Dermis blood vessel endothelial cell (primary cell): ENCODE measurements at regions not wholly inside any gene's neighbourhood (a gene's known extent, or its start where the extent isn't known, plus 50 kb on each side); places are given as distances from the start of the nearest gene placed in this dataset.

Experiments used
- DNase-seq: peaks from one replicate; pipeline ENCODE4 v3.0.0; 2010

DNA sequence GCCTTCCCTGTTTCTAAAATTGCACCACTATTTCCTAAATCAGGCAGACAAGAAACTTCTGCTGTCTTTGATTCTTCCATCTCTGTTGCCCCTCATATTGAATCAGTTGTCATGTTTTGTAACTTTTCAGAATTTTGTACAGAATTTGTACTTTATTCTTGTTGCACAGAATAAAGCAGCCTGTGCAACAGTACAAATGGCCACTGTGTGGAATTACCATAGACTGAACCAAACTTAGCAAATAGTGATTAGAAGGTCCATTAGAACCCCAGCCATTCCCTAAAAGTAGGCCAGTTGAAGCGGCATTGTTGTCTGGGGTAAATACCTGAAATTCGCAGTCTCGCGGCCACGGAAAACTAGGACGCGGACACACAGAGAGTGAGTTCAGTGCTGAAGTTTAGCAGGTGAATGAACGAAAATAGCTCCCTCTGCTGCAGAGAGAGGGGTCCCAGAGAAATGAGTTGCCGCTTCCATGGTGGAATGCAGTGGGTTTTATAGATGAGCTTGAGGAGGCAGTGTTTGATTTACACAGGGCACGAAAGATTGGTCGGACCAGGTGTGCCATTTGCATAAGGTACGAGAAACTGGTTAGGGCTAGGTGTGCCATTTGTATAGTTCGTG is 71.8 kb downstream of the C4orf33 start:
- DNase-seq: peak; percentile 28

DNA sequence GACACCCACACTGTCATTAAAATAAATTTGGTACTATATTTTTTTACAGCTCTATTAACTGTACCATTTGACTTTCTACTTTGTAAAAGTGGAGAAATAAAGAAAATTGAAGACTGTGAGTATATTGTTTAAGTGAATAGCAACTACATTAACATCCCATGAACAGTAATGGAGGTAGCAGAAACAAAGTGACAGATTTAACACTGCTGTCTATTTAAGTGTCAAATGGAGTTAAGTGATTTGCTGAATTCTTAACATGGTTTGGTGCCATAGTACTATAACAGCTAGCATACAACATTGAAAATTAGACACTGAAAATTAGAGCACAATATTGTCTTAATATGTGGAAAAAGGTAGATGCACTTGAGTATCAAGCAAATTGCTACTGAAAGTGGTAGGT is 76.2 kb downstream of the C4orf33 start:
- no peak for DNase-seq

DNA sequence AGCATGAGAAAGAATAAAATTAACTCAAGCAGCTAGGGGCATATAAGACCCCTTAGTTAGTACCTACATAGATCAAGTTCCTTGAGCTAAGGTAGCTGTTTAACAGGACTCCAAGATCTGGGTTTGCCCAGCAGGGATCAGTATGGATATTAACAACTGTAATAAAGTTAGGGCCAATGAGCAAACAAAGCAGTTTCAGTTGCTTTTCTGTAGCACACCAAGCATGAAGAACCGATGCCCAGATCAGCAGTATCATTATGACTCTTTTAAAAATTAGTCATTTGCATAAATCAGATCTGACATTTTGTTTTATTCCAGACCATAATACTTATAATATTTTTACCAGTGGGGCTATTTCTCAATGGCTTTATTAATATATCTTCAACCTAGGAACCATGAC is 80.9 kb downstream of the C4orf33 start:
- no peak for DNase-seq

DNA sequence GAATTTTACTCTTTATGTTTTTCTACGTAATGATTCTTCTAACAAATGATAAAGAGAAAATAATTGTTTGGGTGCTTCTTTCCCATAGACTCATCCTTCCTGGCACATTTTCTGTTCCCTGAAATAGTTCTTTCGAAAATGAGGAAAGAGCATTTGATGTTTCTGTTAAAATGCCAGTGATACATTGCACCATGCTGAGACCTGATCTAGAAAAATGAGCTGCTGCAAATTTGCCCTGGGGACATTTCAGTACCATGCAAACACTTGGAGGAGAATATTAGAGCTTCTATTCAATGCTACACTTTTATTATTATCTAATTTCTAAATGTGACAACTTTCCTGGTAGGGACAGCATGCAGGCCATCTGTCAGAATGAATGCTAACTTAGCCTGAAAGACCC is 83.3 kb downstream of the C4orf33 start:
- no peak for DNase-seq

DNA sequence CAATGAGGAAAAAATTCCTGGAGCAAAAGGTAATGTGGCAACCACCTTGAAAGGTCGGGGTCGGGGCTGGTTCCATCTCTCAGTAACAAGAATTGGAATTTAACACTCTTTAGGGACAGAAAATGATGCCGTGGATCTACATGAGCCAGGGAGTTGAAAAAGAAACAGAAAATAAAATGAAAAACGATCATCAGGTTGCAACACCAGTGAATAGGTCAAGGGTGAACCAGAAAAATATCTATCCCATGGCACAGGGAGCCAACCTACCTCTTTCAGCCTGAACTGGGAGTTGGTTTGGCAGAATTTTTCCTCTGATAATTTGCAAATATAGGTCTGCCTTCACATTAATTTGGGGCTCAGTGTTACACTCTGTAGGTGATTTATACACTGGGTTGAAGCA is 93.7 kb downstream of the C4orf33 start:
- DNase-seq: no peak

DNA sequence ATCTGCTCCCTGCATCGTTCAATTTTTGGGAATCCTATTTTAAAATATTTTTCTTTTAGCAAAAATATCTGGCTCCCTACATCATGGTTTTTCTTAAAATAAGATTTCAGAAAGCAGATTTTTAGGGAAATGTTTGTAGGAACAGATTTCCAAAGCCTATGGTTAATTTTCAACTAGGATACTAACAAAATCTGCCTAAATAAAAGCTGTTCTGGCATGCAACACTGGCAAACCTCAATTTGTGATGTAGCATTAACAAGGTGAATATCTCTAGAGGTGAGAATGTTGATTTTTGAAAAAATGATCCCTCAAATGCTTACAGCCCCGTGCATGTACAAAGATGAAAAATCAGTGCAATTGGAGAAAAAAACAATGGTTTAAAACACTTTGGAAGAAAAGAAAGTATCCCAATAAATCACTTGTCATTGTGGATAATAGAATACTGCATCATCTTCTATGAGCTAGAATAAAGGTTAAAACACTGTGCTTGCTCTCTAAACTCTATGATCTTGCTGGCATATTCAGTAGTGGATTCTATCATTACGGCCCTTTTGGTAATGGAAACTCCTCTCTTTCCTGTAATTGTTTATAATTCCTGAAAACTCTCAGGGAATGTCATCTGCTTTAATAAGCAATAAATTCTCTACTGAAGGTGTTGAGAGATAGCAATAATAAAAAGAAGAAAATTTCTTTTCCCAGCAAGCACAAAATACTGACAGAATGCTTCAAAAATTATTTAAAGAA is 97.6 kb downstream of the C4orf33 start:
- DNase-seq: no peak

DNA sequence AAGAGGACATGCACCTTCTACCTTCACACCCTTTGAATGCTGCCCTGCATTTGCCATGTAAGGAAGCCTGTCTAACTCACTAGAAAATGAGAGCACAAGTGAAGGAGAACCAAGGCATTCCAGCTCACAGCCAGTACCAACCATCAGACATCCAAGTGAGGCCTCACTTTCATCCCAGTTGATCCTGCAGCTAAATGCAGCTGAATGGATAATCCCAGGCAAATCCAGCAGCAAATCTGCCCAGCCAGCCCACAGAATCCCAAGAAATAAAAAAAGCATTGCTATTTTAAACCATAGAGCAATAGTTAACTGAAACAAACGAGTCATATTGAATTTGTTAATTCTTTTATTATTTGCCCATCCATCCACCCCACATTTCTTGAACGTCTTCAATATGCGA is 112.5 kb downstream of the C4orf33 start:
- no peak for DNase-seq

DNA sequence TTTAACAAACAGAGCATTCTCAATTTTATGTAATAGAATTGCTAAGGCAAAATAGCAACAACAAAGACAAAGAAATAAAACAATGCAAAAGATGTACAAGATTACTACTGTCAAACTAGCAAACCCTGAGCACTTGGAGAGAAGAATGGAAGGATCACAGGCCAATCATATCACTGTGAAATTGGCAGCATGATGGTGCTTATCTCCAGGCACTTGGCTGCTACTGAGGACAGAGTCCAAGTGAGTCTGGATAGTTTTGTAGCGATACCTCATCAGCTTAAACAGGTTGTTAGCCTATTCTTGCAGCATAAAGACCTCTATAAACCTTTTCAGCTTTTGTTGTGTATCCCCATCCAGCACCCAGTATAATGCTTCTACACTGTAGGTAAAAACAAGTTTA is 117.7 kb downstream of the C4orf33 start:
- no peak for DNase-seq

DNA sequence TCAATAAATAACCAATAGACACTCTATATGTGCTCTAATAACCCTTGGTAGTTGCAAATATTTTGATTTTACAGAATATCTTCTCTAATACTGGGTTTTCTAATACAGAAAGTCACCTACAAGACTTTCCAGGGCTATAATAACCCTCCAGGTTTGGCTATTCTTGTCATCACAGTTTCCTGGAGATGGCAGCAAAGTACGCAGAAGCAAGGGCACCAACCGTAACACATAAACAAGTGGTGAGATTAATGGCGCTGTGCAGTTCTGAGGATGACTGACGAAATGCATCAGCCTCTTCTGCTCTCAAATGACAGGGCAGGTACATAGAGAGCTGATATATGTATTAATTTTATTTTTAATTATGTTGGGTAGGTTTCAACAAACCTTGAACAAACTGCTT is 122.4 kb downstream of the C4orf33 start:
- DNase-seq: no peak

DNA sequence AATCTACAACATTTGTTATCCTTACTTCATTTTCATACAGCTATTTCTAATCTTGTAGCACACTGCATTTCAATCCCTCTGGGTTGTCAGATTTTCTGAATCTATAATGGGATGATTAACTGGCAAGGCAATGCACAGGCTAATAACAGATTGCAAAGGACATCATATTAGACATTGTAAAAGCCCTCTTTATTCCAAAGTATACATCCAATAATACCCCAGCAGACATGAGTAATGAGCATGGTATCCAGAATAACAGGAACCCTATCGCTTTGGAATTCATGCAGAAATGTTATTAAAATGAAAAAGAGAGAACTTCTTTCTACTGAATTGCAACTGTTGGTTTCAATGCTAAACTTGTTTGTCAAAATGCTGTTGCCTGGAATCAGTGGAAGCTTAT is 122.9 kb downstream of the C4orf33 start:
- DNase-seq: no peak

DNA sequence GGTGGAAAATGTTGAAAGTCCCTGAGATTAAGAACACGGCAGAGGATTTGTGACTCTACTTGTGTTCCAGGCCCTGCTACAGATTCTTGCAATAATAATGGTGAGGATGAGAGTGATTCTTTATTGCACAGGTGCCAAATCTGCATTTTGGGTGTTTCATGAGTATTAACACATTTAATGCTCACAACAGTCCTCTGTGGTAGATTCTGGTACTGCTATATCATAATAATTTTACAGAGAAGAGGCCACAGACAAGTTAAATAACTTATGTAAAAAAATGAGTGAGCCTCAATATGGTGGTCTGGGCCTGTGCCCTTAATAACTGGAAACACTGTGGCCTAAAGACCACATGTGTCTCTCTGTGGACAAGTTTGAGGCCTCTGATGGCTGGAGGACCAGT is 124.3 kb downstream of the C4orf33 start:
- DNase-seq: no peak

DNA sequence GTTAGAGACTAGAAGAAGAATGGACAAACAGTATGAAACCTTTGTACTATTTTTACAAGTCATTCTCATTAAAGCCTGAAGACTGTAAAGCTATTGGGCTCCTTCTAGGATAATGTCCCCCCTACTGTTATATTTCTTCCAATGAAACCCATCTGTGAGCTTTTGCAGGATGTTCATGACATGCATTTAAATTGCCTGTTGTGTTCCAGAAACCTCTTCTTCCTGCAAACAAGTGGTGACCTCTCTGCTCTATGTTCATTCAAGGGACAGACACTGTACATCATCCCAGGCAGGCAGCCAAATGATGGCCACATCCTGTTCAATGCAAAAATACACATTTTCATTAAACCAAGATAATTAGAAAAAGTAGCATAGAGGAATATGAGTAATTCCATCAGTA is 128.0 kb downstream of the C4orf33 start:
- DNase-seq: no peak

DNA sequence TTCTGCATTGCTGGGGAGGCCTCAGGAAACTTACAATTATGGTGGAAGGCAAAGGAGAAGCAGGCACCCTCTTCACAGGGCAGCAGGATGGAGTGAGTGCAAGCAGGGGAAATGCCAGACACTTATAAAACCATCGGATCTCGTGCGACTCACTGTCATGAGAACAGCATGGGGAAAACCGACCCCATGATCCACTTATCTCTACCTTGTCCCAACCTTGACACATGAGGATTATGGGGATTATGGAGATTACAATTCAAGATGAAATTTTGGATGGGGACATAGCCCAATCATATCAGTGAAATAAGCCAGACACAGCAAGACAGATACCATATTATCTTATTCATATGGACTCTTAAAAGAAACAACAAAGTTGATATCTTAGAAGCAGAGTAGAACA is 134.9 kb downstream of the C4orf33 start:
- DNase-seq: no peak

DNA sequence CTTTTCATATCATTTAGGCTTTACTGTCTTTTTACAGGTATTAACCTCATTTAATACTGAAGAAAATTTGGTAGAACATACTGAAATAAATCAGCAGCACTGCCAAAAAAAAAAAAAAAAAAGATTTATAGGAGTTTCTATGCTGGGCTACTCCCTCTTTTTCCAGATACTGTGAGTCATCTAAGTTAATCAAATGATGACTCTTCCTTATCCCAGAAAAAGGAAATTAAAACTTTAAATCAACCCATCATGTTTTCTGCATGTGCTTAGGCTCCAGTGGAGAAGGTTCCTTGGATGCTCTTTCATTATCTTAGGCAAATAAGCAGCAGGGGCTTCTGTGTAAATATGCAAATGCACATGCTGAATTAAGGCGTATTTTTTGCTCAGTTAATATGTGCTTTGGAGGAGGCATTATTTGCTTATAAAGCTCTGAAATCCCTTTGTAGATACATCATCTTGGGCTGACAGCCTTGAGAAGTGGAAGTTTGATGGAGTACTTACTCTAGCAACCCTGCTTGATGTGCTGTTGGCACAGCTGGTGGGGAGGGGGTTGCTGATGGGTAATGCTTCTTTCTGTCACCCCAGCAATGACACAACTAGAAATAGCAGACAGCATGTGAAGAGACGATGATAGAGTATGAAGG is 136.1 kb downstream of the C4orf33 start:
- no peak for DNase-seq

DNA sequence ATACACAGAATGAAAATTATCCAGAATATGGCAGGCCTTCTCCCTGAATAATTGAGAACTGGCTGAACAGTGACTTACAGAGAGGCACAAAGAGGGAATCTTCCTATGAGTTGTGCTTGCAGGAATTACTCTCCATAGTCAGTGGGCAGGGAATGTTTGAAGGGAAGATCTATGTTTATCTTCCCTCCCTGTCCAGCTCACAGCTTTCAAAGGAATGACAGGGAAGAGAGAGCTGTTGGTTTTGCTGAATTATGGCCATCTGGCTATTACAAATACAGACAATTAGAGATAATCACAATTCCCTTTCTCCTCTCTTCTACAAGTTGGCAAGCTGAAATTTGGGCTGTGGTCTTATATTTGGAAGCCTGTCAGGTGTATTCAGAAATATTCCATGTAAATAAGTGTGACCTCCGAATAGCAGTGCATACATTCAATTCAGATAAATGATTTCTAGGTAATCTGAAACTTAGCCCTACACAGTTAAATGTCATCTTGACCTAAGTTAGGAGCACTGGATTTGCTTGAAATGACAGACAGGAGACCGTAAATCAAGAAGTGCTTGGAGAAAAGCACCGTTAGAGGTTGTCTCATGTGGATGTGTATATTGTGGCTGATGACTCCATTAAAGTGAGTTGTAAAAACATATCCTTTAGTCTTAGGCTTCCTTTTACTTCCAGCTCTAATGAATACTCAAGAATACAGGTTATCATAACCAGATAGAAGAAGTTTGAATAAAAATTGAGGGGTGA is 136.8 kb downstream of the C4orf33 start:
- DNase-seq: no peak

DNA sequence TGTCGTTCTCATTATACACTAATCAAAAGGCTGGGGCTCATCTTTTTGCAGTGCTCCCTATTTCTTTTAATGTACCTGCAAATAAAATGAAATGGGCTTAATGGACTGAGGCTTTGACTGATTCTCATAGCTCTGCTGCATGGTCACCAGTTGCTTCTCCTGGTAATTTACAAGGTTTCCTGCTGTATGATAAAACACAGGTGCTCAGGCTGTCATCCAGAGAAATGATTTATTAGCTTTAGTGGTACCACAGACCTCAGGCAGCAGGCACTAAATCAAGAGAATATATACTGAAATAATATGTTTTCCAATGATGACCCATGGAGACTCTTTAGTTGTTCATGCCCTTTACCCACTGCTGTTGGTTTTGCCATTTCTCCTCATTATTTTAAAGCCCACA is 137.7 kb downstream of the C4orf33 start:
- no peak for DNase-seq

DNA sequence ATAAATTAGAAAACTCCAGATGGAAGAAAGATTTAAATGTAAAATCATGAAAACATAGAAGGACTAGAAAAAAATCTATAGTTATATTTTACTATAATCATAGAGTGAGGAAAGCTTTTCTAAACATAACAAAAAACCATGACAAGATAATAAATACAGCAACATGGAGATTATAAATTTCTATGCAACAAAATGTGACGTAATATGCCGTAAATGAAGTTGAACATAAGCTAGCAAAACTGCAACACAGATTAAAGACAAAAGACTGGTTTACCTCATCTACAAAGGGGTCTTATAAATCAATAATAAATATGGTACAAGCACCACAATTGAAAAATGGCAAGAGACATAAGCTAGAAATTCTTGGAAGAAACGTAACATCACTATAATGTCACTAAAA is 140.4 kb downstream of the C4orf33 start:
- no peak for DNase-seq

DNA sequence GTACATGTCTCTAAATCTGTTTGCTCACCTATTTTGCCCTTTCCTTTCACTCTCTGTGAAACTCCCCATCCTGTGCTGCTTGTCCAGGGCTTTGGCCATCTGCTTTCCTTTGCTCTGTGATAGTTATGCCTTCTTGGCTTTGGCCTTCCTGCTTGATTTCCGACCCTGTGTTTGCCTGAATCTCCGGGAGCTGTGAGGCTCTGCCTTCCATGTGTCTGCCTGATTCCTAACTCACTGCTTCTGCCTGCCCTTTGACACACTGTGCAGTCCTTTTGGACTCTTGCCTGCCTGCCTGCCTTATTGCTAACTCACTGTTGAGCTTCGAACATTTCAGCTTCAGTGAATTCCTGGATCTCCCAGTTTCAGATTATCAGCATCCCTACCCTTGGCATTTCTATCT is 143.1 kb downstream of the C4orf33 start:
- no peak for DNase-seq

DNA sequence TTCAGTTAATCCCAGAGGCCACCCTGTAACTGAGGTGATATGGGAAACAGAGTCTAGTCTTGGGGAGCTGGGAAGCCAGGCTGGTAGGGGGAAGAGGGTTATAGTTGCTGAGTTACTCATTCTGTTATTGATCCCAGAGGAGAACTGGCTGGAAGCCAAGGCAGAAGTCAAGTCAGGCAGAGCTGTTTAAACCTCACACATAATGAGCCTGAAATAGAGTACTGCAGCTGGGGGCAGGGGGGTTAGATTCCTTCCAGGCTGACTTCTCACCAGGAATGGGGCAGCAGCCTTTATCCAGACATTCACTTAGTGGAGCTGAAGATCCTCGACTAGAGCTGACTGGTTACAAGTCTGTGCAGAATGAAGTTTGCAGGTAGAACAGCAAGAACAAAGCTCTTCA is 144.9 kb downstream of the C4orf33 start:
- DNase-seq: no peak

DNA sequence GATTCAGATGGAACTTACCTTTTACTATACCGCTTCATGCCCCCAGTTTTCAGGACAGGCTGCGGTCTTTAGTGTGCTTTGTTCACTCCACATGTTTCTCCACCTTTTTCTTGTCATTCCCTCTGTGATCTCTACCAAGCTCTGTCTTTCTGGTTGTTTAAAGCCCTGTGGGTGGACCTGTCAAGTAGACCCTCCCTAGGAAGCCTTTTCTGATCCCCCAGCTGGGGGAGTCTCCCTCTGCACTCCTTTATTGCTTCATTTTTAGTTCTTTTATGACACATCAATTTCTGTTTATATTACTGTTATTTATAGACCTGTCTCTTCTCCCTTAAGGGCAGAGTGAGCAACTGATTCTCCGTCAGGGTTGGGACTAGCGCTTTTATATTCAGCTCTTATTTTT is 150.2 kb downstream of the C4orf33 start:
- DNase-seq: no peak

DNA sequence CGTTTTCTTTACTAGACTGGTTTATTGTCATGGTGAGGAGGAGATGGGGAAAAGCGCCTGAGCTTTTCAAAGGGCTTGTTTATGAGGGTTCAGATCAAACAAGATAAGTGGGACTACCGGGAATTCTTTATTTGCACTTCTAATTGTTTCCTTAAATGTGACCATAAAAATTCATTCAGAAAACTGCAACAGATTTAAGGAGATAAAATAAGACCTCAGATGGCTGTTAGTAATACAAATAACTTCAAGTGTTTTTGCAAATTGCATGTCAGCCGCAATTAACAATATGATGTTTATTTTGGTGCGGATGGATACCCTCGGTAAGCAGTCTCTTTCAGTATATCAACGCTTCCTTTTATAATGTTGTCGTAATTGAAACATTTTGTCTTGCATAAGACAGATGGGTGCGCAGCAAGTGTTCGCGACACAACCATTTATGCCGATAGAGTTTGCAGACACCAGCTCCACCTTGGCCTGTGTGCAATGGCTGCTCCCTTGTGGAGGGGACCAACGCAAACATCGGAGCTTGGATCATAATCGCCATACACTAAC is 151.0 kb downstream of the C4orf33 start:
- no peak for DNase-seq

DNA sequence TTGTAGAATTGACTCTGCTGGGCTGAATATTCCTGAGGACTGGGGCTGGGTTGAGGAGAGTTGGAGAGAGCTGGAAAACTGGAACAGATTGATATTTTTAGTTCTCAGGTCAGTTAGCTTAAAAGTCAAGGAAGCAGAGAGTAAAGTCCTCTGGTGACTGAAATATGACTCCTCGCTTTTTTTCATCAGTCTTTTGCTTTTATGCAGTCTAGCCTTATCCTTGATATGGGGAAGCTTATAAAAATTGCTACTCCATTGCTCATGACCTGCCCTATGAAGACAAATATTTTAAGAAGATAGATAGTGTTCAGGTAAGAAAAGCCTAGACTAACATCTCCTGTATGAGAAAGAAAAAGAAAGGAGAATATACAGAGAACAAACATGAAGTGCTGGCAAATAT is 152.7 kb downstream of the C4orf33 start:
- DNase-seq: no peak

DNA sequence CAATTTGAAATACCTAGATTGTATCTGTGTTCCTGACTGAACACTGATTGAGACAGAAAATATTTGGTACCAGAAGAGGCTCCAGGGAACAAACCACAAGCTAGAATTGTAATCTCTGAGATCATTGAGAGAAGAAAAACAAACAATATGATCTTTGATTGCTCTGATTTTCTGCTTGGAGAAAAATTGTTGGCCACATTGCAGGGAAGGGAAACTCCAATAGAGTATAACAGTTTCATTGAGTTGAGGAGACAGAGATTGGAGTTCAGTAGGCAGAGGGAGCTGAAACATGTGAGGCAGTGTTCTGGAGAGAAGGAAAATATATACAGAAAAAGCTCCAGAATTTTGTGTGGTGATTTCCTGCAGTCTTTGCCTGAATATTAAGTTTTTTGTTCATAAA is 158.2 kb downstream of the C4orf33 start:
- DNase-seq: no peak
